H9 (cell line): ENCODE measurements at regions not wholly inside any gene's neighbourhood (a gene's known extent, or its start where the extent isn't known, plus 50 kb on each side); places are given as distances from the start of the nearest gene placed in this dataset.

ENCODE experiments used
- DNase-seq: peaks from one replicate; pipeline ENCODE4 v3.0.0-alpha.2; 2017
- H2AFZ ChIP-seq: one replicate; pipeline ENCODE4 v1.6.1; 2013; ENCODE audit warnings: mild to moderate bottlenecking, low read length, control low read depth, moderate library complexity
- H2AK5ac ChIP-seq: 2 replicates; pipeline ENCODE4 v1.6.1; 2013; ENCODE audit warnings: low read length, control low read depth, mixed read lengths; ENCODE audit not compliant: insufficient read length
- H2BK120ac ChIP-seq: one replicate; pipeline ENCODE4 v1.6.1; 2013; ENCODE audit warnings: low read depth, mild to moderate bottlenecking, low read length, control low read depth, inconsistent platforms; ENCODE audit not compliant: poor library complexity, severe bottlenecking
- H2BK12ac ChIP-seq: 2 replicates; pipeline ENCODE4 v1.6.1; 2013; ENCODE audit warnings: low read length, control low read depth, mixed read lengths, low read depth; ENCODE audit not compliant: insufficient read length
- H2BK15ac ChIP-seq: 2 replicates; pipeline ENCODE4 v1.6.1; 2013; ENCODE audit warnings: low read depth, low read length, control low read depth
- H2BK20ac ChIP-seq: one replicate; pipeline ENCODE4 v1.6.1; 2013; ENCODE audit warnings: low read depth, mild to moderate bottlenecking, low read length, control low read depth, inconsistent platforms; ENCODE audit not compliant: poor library complexity, severe bottlenecking
- H2BK5ac ChIP-seq: 2 replicates; pipeline ENCODE4 v1.6.1; 2013; ENCODE audit warnings: low read length, control low read depth, mixed read lengths; ENCODE audit not compliant: insufficient read length
- H3K14ac ChIP-seq: 2 replicates; pipeline ENCODE4 v1.6.1; 2013; ENCODE audit warnings: low read length, control low read depth; ENCODE audit not compliant: insufficient read depth
- H3K18ac ChIP-seq: 2 replicates; pipeline ENCODE4 v1.6.1; 2013; ENCODE audit warnings: low read depth, mild to moderate bottlenecking, mixed read lengths, low read length, control low read depth; ENCODE audit not compliant: insufficient read length
- H3K23ac ChIP-seq: 2 replicates; pipeline ENCODE4 v1.6.1; 2013; ENCODE audit warnings: low read length, control low read depth, mixed read lengths, low read depth; ENCODE audit not compliant: insufficient read length
- H3K23me2 ChIP-seq: 2 replicates; pipeline ENCODE4 v1.6.1; 2013; ENCODE audit warnings: low read depth, mild to moderate bottlenecking, mixed read lengths, low read length, control low read depth; ENCODE audit not compliant: insufficient read length, poor library complexity, severe bottlenecking
- H3K27ac ChIP-seq: 2 replicates; pipeline ENCODE4 v1.5.1; 2013; ENCODE audit warnings: low read length, control low read depth, mixed read lengths, low read depth; ENCODE audit not compliant: insufficient read length
- H3K27me3 ChIP-seq: 2 replicates; pipeline ENCODE4 v1.6.1; 2013; ENCODE audit warnings: low read length, control low read depth, inconsistent platforms; ENCODE audit not compliant: insufficient read depth
- H3K4ac ChIP-seq: 2 replicates; pipeline ENCODE4 v1.6.1; 2013; ENCODE audit warnings: low read depth, mild to moderate bottlenecking, control low read depth, inconsistent platforms, low read length, moderate library complexity
- H3K4me1 ChIP-seq: 2 replicates; pipeline ENCODE4 v1.6.1; 2013; ENCODE audit warnings: low read length, control low read depth, inconsistent platforms; ENCODE audit not compliant: insufficient read depth
- H3K4me2 ChIP-seq: 2 replicates; pipeline ENCODE4 v1.6.1; 2013; ENCODE audit warnings: low read length, control low read depth, mixed read lengths; ENCODE audit not compliant: insufficient read length, insufficient read depth
- H3K56ac ChIP-seq: 2 replicates; pipeline ENCODE4 v1.6.1; 2013; ENCODE audit warnings: low read depth, mild to moderate bottlenecking, mixed read lengths, low read length, control low read depth; ENCODE audit not compliant: insufficient read length
- H3K79me1 ChIP-seq: 2 replicates; pipeline ENCODE4 v1.6.1; 2013; ENCODE audit warnings: low read depth, mild to moderate bottlenecking, moderate library complexity, low read length, control low read depth, inconsistent platforms; ENCODE audit not compliant: insufficient read depth, poor library complexity, severe bottlenecking
- H3K79me2 ChIP-seq: 2 replicates; pipeline ENCODE4 v1.6.1; 2013; ENCODE audit warnings: low read length, control low read depth, inconsistent platforms; ENCODE audit not compliant: insufficient read depth
- H3K9ac ChIP-seq: 2 replicates; pipeline ENCODE4 v1.6.1; 2013; ENCODE audit warnings: low read length, control low read depth, mixed read lengths; ENCODE audit not compliant: insufficient read length; ENCODE audit errors: extremely low read depth
- H3K9me3 ChIP-seq: one replicate; pipeline ENCODE4 v1.6.1; 2013; ENCODE audit warnings: low read depth, low read length, inconsistent platforms; ENCODE audit not compliant: control insufficient read depth
- H3T11ph ChIP-seq: one replicate; pipeline ENCODE4 v1.6.1; 2013; ENCODE audit warnings: mild to moderate bottlenecking, low read length, control low read depth, inconsistent platforms
- H4K20me1 ChIP-seq: one replicate; pipeline ENCODE4 v1.6.1; 2013; ENCODE audit not compliant: control insufficient read depth, insufficient read length, insufficient read depth
- H4K5ac ChIP-seq: 2 replicates; pipeline ENCODE4 v1.6.1; 2013; ENCODE audit warnings: low read depth, mild to moderate bottlenecking, mixed read lengths, low read length, control low read depth; ENCODE audit not compliant: insufficient read length
- H4K8ac ChIP-seq: replicated peaks from 2 replicates; pipeline ENCODE4 v1.6.1; 2013; ENCODE audit warnings: low read length, control low read depth, mixed read lengths, low read depth; ENCODE audit not compliant: insufficient read length
- H4K91ac ChIP-seq: 2 replicates; pipeline ENCODE4 v1.6.1; 2013; ENCODE audit warnings: low read depth, mild to moderate bottlenecking, moderate library complexity, mixed read lengths, low read length, control low read depth; ENCODE audit not compliant: insufficient read length
- H3K27ac Mint-ChIP-seq, 3 experiments: 2 replicates in 2 of 3; 3 replicates in 1 of 3; pipeline ENCODE4 v1.8.0; 2020 to 2021; ENCODE audit warnings: mixed read lengths in 3 of 3, mild to moderate bottlenecking in 1 of 3, moderate library complexity in 1 of 3
- H3K27me3 Mint-ChIP-seq: 2 replicates; pipeline ENCODE4 v1.8.0; 2021; ENCODE audit warnings: low read depth, mild to moderate bottlenecking, moderate library complexity, mixed read lengths
- H3K36me3 Mint-ChIP-seq, 3 experiments: 2 replicates in 2 of 3; 3 replicates in 1 of 3; pipeline ENCODE4 v1.8.0; 2020 to 2021; ENCODE audit warnings: low read depth in 3 of 3, mixed read lengths in 3 of 3; ENCODE audit not compliant: insufficient read depth in 1 of 3
- H3K4me1 Mint-ChIP-seq, 2 experiments: 2 replicates each; pipeline ENCODE4 v1.8.0; 2020; ENCODE audit warnings: mixed read lengths in 2 of 2
- H3K4me3 Mint-ChIP-seq, 2 experiments: 2 replicates in 1 of 2; 3 replicates in 1 of 2; pipeline ENCODE4 v1.8.0; 2020 to 2021; ENCODE audit warnings: mild to moderate bottlenecking in 2 of 2, mixed read lengths in 2 of 2, moderate library complexity in 1 of 2
- H3K9me3 Mint-ChIP-seq, 2 experiments: 2 replicates in 1 of 2; 3 replicates in 1 of 2; pipeline ENCODE4 v1.8.0; 2020; ENCODE audit warnings: mild to moderate bottlenecking in 2 of 2, mixed read lengths in 2 of 2, moderate library complexity in 1 of 2
- CTCF ChIP-seq: fragments of 200-600 bp; sonication (generic); conservative IDR thresholded peaks from 3 replicates; pipeline ENCODE4 v1.8.0; 2021; ENCODE audit warnings: antibody characterized with exemption, mild to moderate bottlenecking
- WGBS: extraction: QIAGEN DNeasy Blood & Tissue Kit; methylation state at CpG from one replicate; pipeline ENCODE4 v1.1.7; 2013; ENCODE audit warnings: missing lambda C conversion rate, low lambda C conversion rate, mixed read lengths; ENCODE audit not compliant: insufficient read length; ENCODE audit errors: extremely low coverage; 5-methylcytosine and 5-hydroxymethylcytosine counted together

GRCh38 chr17:71349908-71350600, 770.8 kb upstream of the SOX9 start:
- H3K9me3 Mint-ChIP-seq: peaks cover 0 to 4% of the 10 kb centered on the region in 2 experiments; a peak in 2 of 5 replicates
- no CpG with 5 or more reads among the region's 6 CpGs for WGBS

More at GRCh38 chr17:71349908-71350600, 770.8 kb upstream of the SOX9 start:
- H2BK20ac ChIP-seq: no peak overlapping the region
- H3T11ph ChIP-seq: no peak overlapping the region
- H3K79me2 ChIP-seq: no peaks in the 10 kb centered on the region
- no peaks in the 10 kb centered on the region for H4K20me1 ChIP-seq
- H2AFZ ChIP-seq: no peak overlapping the region
- no peak overlapping the region for H3K56ac ChIP-seq
- no peak overlapping the region for H4K91ac ChIP-seq
- H3K4ac ChIP-seq: no peak overlapping the region
- H4K5ac ChIP-seq: no peak overlapping the region
- H3K27me3 Mint-ChIP-seq: no peaks in the 10 kb centered on the region; the same call in 1 of the 2 replicates
- H3K79me1 ChIP-seq: no peaks in the 10 kb centered on the region
- H4K8ac ChIP-seq: no peak overlapping the region
- H2AK5ac ChIP-seq: no peak overlapping the region
- H2BK120ac ChIP-seq: no peak overlapping the region
- H2BK12ac ChIP-seq: no peak overlapping the region
- no peak overlapping the region for H3K18ac ChIP-seq
- no peaks in the 10 kb centered on the region for H3K23me2 ChIP-seq
- H2BK15ac ChIP-seq: no peak overlapping the region
- no peaks in the 10 kb centered on the region for H3K4me1 Mint-ChIP-seq
- TF ChIP-seq CTCF: no peak
- H3K36me3 Mint-ChIP-seq: no peaks in the 10 kb centered on the region
- no peak overlapping the region for H3K4me3 Mint-ChIP-seq
- no peak overlapping the region for H3K14ac ChIP-seq
- no peak overlapping the region for H3K27ac Mint-ChIP-seq
- no peaks in the 10 kb centered on the region for H3K9me3 ChIP-seq
- H2BK5ac ChIP-seq: no peak overlapping the region
- no peak overlapping the region for H3K9ac ChIP-seq
- no peaks in the 10 kb centered on the region for H3K27me3 ChIP-seq
- DNase-seq: no peak
- no peak overlapping the region for H3K4me2 ChIP-seq
- no peak overlapping the region for H3K27ac ChIP-seq
- no peak overlapping the region for H3K23ac ChIP-seq
- no peaks in the 10 kb centered on the region for H3K4me1 ChIP-seq
